ENCODE measurements at regions not wholly inside any gene's neighbourhood (a gene's known extent, or its start where the extent isn't known, plus 50 kb on each side); places are given as distances from the start of the nearest gene placed in this dataset.

DNA sequence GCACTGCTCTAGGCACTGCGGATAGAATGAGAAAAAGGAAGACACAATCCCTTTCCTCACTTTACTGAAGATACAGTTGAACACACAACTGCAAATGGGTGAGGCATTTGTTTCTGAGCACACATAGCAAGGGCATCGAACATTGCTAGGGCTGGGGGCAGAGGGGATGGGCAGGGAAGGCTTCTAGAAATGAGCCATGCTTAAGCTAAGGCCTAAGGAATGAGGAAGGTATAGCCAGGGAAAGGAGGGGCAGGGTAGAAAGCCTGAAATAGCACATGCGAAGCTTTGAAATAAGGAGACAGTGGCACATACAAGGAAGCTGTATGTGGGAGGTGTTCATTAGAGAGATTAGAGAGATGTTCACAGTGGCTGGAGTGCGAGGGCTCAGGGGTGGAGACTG is 92.7 kb downstream of the KIF4B start:
- H3K79me2 ChIP-seq (ENCODE audit: insufficient read depth, low read depth, low read length), result no peaks in the 10 kb centered on the region
- no peaks in the 10 kb centered on the region for H3K36me3 ChIP-seq (ENCODE audit: insufficient read depth, low read length)
- H2AFZ ChIP-seq (ENCODE audit: low read length), result no peak overlapping the region
- TF ChIP-seq, protein P1, sequence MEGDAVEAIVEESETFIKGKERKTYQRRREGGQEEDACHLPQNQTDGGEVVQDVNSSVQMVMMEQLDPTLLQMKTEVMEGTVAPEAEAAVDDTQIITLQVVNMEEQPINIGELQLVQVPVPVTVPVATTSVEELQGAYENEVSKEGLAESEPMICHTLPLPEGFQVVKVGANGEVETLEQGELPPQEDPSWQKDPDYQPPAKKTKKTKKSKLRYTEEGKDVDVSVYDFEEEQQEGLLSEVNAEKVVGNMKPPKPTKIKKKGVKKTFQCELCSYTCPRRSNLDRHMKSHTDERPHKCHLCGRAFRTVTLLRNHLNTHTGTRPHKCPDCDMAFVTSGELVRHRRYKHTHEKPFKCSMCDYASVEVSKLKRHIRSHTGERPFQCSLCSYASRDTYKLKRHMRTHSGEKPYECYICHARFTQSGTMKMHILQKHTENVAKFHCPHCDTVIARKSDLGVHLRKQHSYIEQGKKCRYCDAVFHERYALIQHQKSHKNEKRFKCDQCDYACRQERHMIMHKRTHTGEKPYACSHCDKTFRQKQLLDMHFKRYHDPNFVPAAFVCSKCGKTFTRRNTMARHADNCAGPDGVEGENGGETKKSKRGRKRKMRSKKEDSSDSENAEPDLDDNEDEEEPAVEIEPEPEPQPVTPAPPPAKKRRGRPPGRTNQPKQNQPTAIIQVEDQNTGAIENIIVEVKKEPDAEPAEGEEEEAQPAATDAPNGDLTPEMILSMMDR (conservative IDR thresholded peaks at IDR 0.05; ENCODE audit: low read length), result no peak
- no peak for TF ChIP-seq EZH2phosphoT487 (IDR thresholded peaks at IDR 0.05; ENCODE audit: borderline replicate concordance, low read depth, low read length)
- no peak overlapping the region for H3K4me2 ChIP-seq (ENCODE audit: low read length)
- ChIA-PET POLR2A (no interaction called here), CTCF (ENCODE audit: unreplicated experiment) (no interaction called here)
- H3K4me1 ChIP-seq (ENCODE audit: insufficient read depth, low read length, poor library complexity, severe bottlenecking), result no peaks in the 10 kb centered on the region
- H3K9me3 ChIP-seq (ENCODE audit: low read length), result no peaks in the 10 kb centered on the region
- H3K4me3 ChIP-seq (ENCODE audit: low read depth, low read length, poor library complexity, severe bottlenecking), result no peak overlapping the region
- no peaks in the 10 kb centered on the region; the same call in 1 of the 2 replicates for H3K9me2 ChIP-seq (ENCODE audit: insufficient read depth, low read length)
- no TSS peak for BruUV-seq (replicated peaks)
- H3K27ac ChIP-seq (ENCODE audit: low read depth, low read length, poor library complexity, severe bottlenecking), result no peak overlapping the region
- no peak for DNase-seq (ENCODE audit: low spot score)
- H4K20me1 ChIP-seq (ENCODE audit: insufficient read depth, low read length), result no peaks in the 10 kb centered on the region
- intact Hi-C loops (cut with micrococcal nuclease; ENCODE audit: unreplicated experiment), result no loop called here

GRCh38 chr5:155113888-155114287 is 100.3 kb downstream of the KIF4B start:
- Histone ChIP-seq H3K4me3 (ENCODE audit: low read depth, low read length, poor library complexity, severe bottlenecking) (no peak overlapping the region), H3K4me2 (ENCODE audit: low read length) (no peak overlapping the region), H3K9me2 (ENCODE audit: insufficient read depth, low read length) (no peaks in the 10 kb centered on the region), H2AFZ (ENCODE audit: low read length) (no peak overlapping the region), H3K27ac (ENCODE audit: low read depth, low read length, poor library complexity, severe bottlenecking) (no peak overlapping the region), H3K79me2 (ENCODE audit: insufficient read depth, low read depth, low read length) (no peaks in the 10 kb centered on the region), H4K20me1 (ENCODE audit: insufficient read depth, low read length) (no peaks in the 10 kb centered on the region), H3K9me3 (ENCODE audit: low read length) (no peaks in the 10 kb centered on the region), H3K4me1 (ENCODE audit: insufficient read depth, low read length, poor library complexity, severe bottlenecking) (no peaks in the 10 kb centered on the region), H3K36me3 (ENCODE audit: insufficient read depth, low read length) (no peaks in the 10 kb centered on the region)
- intact Hi-C loops (cut with micrococcal nuclease; ENCODE audit: unreplicated experiment), result no loop called here
- DNase-seq (ENCODE audit: low spot score), result no peak
- no peak for TF ChIP-seq EZH2phosphoT487 (IDR thresholded peaks at IDR 0.05; ENCODE audit: borderline replicate concordance, low read depth, low read length)
- TF ChIP-seq, protein P1 (conservative IDR thresholded peaks at IDR 0.05; ENCODE audit: low read length), result no peak
- no TSS peak for BruUV-seq (replicated peaks)
- ChIA-PET POLR2A (no interaction called here), CTCF (ENCODE audit: unreplicated experiment) (no interaction called here)

GRCh38 chr5:155114655-155115054 is 101.1 kb downstream of the KIF4B start:
- no peaks in the 10 kb centered on the region for H3K9me2 ChIP-seq (ENCODE audit: insufficient read depth, low read length)
- no peaks in the 10 kb centered on the region for H3K9me3 ChIP-seq (ENCODE audit: low read length)
- TF ChIP-seq, protein P1 (conservative IDR thresholded peaks at IDR 0.05; ENCODE audit: low read length), result no peak
- no peak for TF ChIP-seq EZH2phosphoT487 (IDR thresholded peaks at IDR 0.05; ENCODE audit: borderline replicate concordance, low read depth, low read length)
- H3K4me1 ChIP-seq (ENCODE audit: insufficient read depth, low read length, poor library complexity, severe bottlenecking), result no peaks in the 10 kb centered on the region
- ChIA-PET CTCF (ENCODE audit: unreplicated experiment) (no interaction called here), POLR2A (no interaction called here)
- H3K4me2 ChIP-seq (ENCODE audit: low read length), result no peak overlapping the region
- H3K36me3 ChIP-seq (ENCODE audit: insufficient read depth, low read length), result no peaks in the 10 kb centered on the region
- no peaks in the 10 kb centered on the region for H4K20me1 ChIP-seq (ENCODE audit: insufficient read depth, low read length)
- BruUV-seq (replicated peaks), result no TSS peak
- DNase-seq (ENCODE audit: low spot score), result no peak
- H2AFZ ChIP-seq (ENCODE audit: low read length), result no peak overlapping the region
- no peak overlapping the region for H3K27ac ChIP-seq (ENCODE audit: low read depth, low read length, poor library complexity, severe bottlenecking)
- H3K79me2 ChIP-seq (ENCODE audit: insufficient read depth, low read depth, low read length), result no peaks in the 10 kb centered on the region
- intact Hi-C loops (cut with micrococcal nuclease; ENCODE audit: unreplicated experiment), result no loop called here
- H3K4me3 ChIP-seq (ENCODE audit: low read depth, low read length, poor library complexity, severe bottlenecking), result no peak overlapping the region
